ENCODE measurements at regions not wholly inside any gene's neighbourhood (a gene's known extent, or its start where the extent isn't known, plus 50 kb on each side); places are given as distances from the start of the nearest gene placed in this dataset.

DNA sequence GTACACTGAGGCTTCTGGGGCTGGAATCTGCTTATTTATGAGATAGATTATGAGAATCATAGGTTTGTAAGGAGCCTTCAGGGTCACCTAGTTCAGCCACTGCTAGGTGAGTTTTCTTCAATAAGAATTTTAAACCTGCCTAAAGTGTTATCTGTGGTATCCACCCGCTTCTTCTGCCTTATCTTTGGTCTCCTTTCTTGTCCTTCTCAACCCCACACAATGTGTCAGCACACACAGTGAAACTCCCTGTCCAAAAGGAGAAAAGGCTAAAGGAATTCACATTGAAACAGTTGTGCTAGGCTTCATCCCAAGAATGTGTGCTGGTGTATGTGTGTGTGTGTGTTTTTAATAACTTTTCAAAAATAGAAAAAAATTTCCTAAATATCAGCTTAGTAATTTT lies 259.3 kb upstream of the BTG1 start:
- H3K9me3 ChIP-seq (ENCODE audit: control insufficient read depth, low read length): peaks cover 2% of the 10 kb centered on the region
- H3K4me3 ChIP-seq (ENCODE audit: low read length in 2 of 2): no peak overlapping the region
- ATAC-seq (ENCODE audit: low FRiP score) (no peak), DNase-seq (no peak)
- no peaks in the 10 kb centered on the region for H3K27me3 ChIP-seq (ENCODE audit: control insufficient read depth in 1 of 2, insufficient read depth in 2 of 2, low read length in 1 of 2)
- intact Hi-C loops (cut with DNase I): no loop called here
- no peaks in the 10 kb centered on the region for H3K4me1 ChIP-seq (ENCODE audit: control insufficient read depth in 1 of 2, insufficient read depth in 2 of 2, low read length in 2 of 2)
- no peaks in the 10 kb centered on the region for H3K36me3 ChIP-seq (ENCODE audit: control insufficient read depth in 1 of 2, insufficient read depth in 2 of 2, low read length in 1 of 2)
- H3K27ac ChIP-seq (ENCODE audit: low read depth in 1 of 2, low read length in 2 of 2): no peak overlapping the region
- 63 to 89% methylated on average over 1 of the region's 1 CpG for WGBS, 2 donors

GRCh38 chr12:92404259-92404894 lies 258.7 kb upstream of the BTG1 start:
- H3K4me3 ChIP-seq (ENCODE audit: low read length in 2 of 2): no peak overlapping the region
- H3K4me1 ChIP-seq (ENCODE audit: control insufficient read depth in 1 of 2, insufficient read depth in 2 of 2, low read length in 2 of 2): no peaks in the 10 kb centered on the region
- 96 to 97% methylated on average over 1 of the region's 1 CpG for WGBS, 2 donors
- no peaks in the 10 kb centered on the region for H3K36me3 ChIP-seq (ENCODE audit: control insufficient read depth in 1 of 2, insufficient read depth in 2 of 2, low read length in 1 of 2)
- no peaks in the 10 kb centered on the region for H3K27me3 ChIP-seq (ENCODE audit: control insufficient read depth in 1 of 2, insufficient read depth in 2 of 2, low read length in 1 of 2)
- DNase-seq (no peak), ATAC-seq (ENCODE audit: low FRiP score) (no peak)
- H3K27ac ChIP-seq (ENCODE audit: low read depth in 1 of 2, low read length in 2 of 2): no peak overlapping the region
- intact Hi-C loops (cut with DNase I): no loop called here
- peaks cover 2% of the 10 kb centered on the region for H3K9me3 ChIP-seq (ENCODE audit: control insufficient read depth, low read length)

GRCh38 chr12:92403210-92404175 lies 257.8 kb upstream of the BTG1 start:
- H3K4me1 ChIP-seq (ENCODE audit: control insufficient read depth in 1 of 2, insufficient read depth in 2 of 2, low read length in 2 of 2): no peaks in the 10 kb centered on the region
- intact Hi-C loops (cut with DNase I): no loop called here
- H3K9me3 ChIP-seq (ENCODE audit: control insufficient read depth, low read length): peaks cover 2% of the 10 kb centered on the region
- ATAC-seq (ENCODE audit: low FRiP score): no peak
- no peaks in the 10 kb centered on the region for H3K27me3 ChIP-seq (ENCODE audit: control insufficient read depth in 1 of 2, insufficient read depth in 2 of 2, low read length in 1 of 2)
- no peak for DNase-seq
- no peak overlapping the region for H3K27ac ChIP-seq (ENCODE audit: low read depth in 1 of 2, low read length in 2 of 2)
- H3K4me3 ChIP-seq (ENCODE audit: low read length in 2 of 2): no peak overlapping the region
- no peaks in the 10 kb centered on the region for H3K36me3 ChIP-seq (ENCODE audit: control insufficient read depth in 1 of 2, insufficient read depth in 2 of 2, low read length in 1 of 2)
- WGBS, 2 donors: 87 to 94% methylated on average over 3 of the region's 3 CpGs

- intact Hi-C loops (cut with DNase I): no loop called here
- Histone ChIP-seq H3K27ac (ENCODE audit: low read depth in 1 of 2, low read length in 2 of 2) (no peak overlapping the region), H3K27me3 (ENCODE audit: control insufficient read depth in 1 of 2, insufficient read depth in 2 of 2, low read length in 1 of 2) (no peaks in the 10 kb centered on the region), H3K9me3 (ENCODE audit: control insufficient read depth, low read length) (peaks cover 2% of the 10 kb centered on the region), H3K36me3 (ENCODE audit: control insufficient read depth in 1 of 2, insufficient read depth in 2 of 2, low read length in 1 of 2) (no peaks in the 10 kb centered on the region), H3K4me3 (ENCODE audit: low read length in 2 of 2) (no peak overlapping the region), H3K4me1 (ENCODE audit: control insufficient read depth in 1 of 2, insufficient read depth in 2 of 2, low read length in 2 of 2) (no peaks in the 10 kb centered on the region)
- DNase-seq (no peak), ATAC-seq (ENCODE audit: low FRiP score) (no peak)
- WGBS, 2 donors: 44 to 93% methylated on average over 1 of the region's 1 CpG
These were observed 256.8 kb upstream of the BTG1 start for GRCh38 chr12:92402415-92402814.

GRCh38 chr12:92400006-92400405 lies 254.4 kb upstream of the BTG1 start:
- Histone ChIP-seq H3K27me3 (ENCODE audit: control insufficient read depth in 1 of 2, insufficient read depth in 2 of 2, low read length in 1 of 2) (no peaks in the 10 kb centered on the region), H3K4me1 (ENCODE audit: control insufficient read depth in 1 of 2, insufficient read depth in 2 of 2, low read length in 2 of 2) (no peaks in the 10 kb centered on the region), H3K9me3 (ENCODE audit: control insufficient read depth, low read length) (peaks cover 2% of the 10 kb centered on the region), H3K36me3 (ENCODE audit: control insufficient read depth in 1 of 2, insufficient read depth in 2 of 2, low read length in 1 of 2) (no peaks in the 10 kb centered on the region), H3K4me3 (ENCODE audit: low read length in 2 of 2) (no peak overlapping the region), H3K27ac (ENCODE audit: low read depth in 1 of 2, low read length in 2 of 2) (no peak overlapping the region)
- WGBS, 2 donors: 82 to 86% methylated on average over 5 of the region's 5 CpGs
- ATAC-seq (ENCODE audit: low FRiP score): no peak
- intact Hi-C loops (cut with DNase I): no loop called here
- no peak for DNase-seq

DNA sequence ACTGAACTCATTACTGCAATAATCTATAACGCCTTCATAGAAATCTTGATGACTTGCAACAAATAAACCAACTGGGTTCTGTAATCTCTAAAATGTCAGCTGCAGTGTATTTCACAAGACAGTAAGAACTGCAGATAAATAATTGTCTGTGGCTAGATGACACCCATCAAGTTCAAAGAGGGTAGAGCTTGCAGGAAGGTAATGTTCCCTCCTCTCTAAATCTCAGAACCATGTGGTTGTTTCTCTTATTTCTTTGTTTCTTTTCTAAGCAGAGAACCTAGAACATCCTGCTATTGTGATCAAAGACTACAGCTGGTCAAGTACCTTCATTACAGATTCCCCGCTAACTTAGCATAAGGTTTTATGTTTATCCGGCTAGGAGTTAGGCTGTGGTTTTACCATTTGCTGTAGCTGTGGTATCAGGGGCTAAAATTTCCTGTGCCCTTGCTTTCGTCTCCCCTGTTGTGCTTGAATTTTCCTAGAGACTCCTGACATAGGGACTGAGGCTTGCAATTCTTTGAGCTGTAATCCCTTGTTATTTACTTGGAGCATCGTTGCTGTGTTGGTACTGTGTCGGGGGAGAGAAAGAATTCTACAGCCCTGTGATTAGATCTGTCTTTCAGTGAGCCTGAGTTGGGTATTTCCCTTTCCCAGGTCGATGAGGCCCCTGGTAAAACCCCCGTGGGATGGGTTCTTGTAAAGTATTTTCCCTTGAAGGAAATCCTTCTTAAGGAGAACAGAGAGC lies 253.1 kb upstream of the BTG1 start:
- ATAC-seq (ENCODE audit: low FRiP score) (no peak), DNase-seq (no peak)
- Histone ChIP-seq H3K36me3 (ENCODE audit: control insufficient read depth in 1 of 2, insufficient read depth in 2 of 2, low read length in 1 of 2) (no peaks in the 10 kb centered on the region), H3K27me3 (ENCODE audit: control insufficient read depth in 1 of 2, insufficient read depth in 2 of 2, low read length in 1 of 2) (no peaks in the 10 kb centered on the region), H3K4me1 (ENCODE audit: control insufficient read depth in 1 of 2, insufficient read depth in 2 of 2, low read length in 2 of 2) (no peaks in the 10 kb centered on the region), H3K4me3 (ENCODE audit: low read length in 2 of 2) (no peak overlapping the region), H3K27ac (ENCODE audit: low read depth in 1 of 2, low read length in 2 of 2) (no peak overlapping the region), H3K9me3 (ENCODE audit: control insufficient read depth, low read length) (peaks cover 2% of the 10 kb centered on the region)
- WGBS, 2 donors: 71 to 78% methylated on average over 8 of the region's 8 CpGs
- intact Hi-C loops (cut with DNase I): no loop called here

- Histone ChIP-seq H3K9me3 (ENCODE audit: control insufficient read depth, low read length) (peaks cover 2% of the 10 kb centered on the region), H3K4me1 (ENCODE audit: control insufficient read depth in 1 of 2, insufficient read depth in 2 of 2, low read length in 2 of 2) (no peaks in the 10 kb centered on the region), H3K36me3 (ENCODE audit: control insufficient read depth in 1 of 2, insufficient read depth in 2 of 2, low read length in 1 of 2) (no peaks in the 10 kb centered on the region), H3K27ac (ENCODE audit: low read depth in 1 of 2, low read length in 2 of 2) (no peak overlapping the region), H3K4me3 (ENCODE audit: low read length in 2 of 2) (no peak overlapping the region), H3K27me3 (ENCODE audit: control insufficient read depth in 1 of 2, insufficient read depth in 2 of 2, low read length in 1 of 2) (no peaks in the 10 kb centered on the region)
- intact Hi-C loops (cut with DNase I): no loop called here
- DNase-seq (no peak), ATAC-seq (ENCODE audit: low FRiP score) (no peak)
- 65 to 75% methylated on average over 2 of the region's 2 CpGs for WGBS, 2 donors
These were observed 251.1 kb upstream of the BTG1 start for GRCh38 chr12:92396647-92397252.

DNA sequence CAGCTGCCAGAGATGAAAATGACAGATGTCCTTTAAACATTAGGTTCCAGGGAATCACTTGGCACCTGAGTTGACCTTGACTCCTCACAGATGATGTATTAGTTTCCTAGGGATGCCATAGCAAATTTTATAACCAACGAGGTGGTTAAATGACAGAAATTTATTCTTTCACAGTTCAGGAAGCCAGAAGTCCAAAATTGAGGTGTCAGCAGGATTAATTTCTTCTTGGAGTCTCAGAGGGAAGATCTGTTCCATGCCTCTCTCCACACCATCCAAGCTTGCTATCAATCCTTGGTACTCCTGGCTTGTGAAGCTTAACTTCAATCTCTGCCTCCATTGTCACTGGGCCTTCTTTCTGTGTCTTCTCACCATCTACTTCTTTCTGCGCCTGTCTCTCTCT lies 249.7 kb upstream of the BTG1 start:
- H3K9me3 ChIP-seq (ENCODE audit: control insufficient read depth, low read length): no peaks in the 10 kb centered on the region
- H3K36me3 ChIP-seq (ENCODE audit: control insufficient read depth in 1 of 2, insufficient read depth in 2 of 2, low read length in 1 of 2): no peaks in the 10 kb centered on the region
- H3K27me3 ChIP-seq (ENCODE audit: control insufficient read depth in 1 of 2, insufficient read depth in 2 of 2, low read length in 1 of 2): no peaks in the 10 kb centered on the region
- intact Hi-C loops (cut with DNase I): no loop called here
- H3K4me1 ChIP-seq (ENCODE audit: control insufficient read depth in 1 of 2, insufficient read depth in 2 of 2, low read length in 2 of 2): no peaks in the 10 kb centered on the region
- DNase-seq: no peak
- no peak overlapping the region for H3K27ac ChIP-seq (ENCODE audit: low read depth in 1 of 2, low read length in 2 of 2)
- no peak overlapping the region for H3K4me3 ChIP-seq (ENCODE audit: low read length in 2 of 2)
- ATAC-seq (ENCODE audit: low FRiP score): no peak
- 74 to 92% methylated on average over 2 of the region's 2 CpGs for WGBS, 2 donors
